Mesendoderm (in vitro differentiated cells): ENCODE measurements at regions not wholly inside any gene's neighbourhood (a gene's known extent, or its start where the extent isn't known, plus 50 kb on each side); places are given as distances from the start of the nearest gene placed in this dataset.

ENCODE experiments used
- DNase-seq: peaks from one replicate; pipeline ENCODE4 v3.0.0; 2013
- H2AK5ac ChIP-seq: 2 replicates; pipeline ENCODE4 v1.6.1; 2013; ENCODE audit warnings: low read length, inconsistent platforms
- H2BK120ac ChIP-seq: 2 replicates; pipeline ENCODE4 v1.6.1; 2013; ENCODE audit warnings: low read depth, mild to moderate bottlenecking, low read length, moderate library complexity, mixed read lengths
- H2BK15ac ChIP-seq: replicated peaks from 2 replicates; pipeline ENCODE4 v1.6.1; 2013; ENCODE audit warnings: low read depth, mild to moderate bottlenecking, moderate library complexity
- H2BK5ac ChIP-seq: 2 replicates; pipeline ENCODE4 v1.6.1; 2013; ENCODE audit warnings: low read length, inconsistent platforms
- H3K18ac ChIP-seq: 2 replicates; pipeline ENCODE4 v1.6.1; 2013; ENCODE audit warnings: mild to moderate bottlenecking, low read length, mixed read lengths
- H3K23ac ChIP-seq: one replicate; pipeline ENCODE4 v1.6.1; 2013; ENCODE audit warnings: low read length
- H3K27ac ChIP-seq: 2 replicates; pipeline ENCODE4 v1.5.1; 2013; ENCODE audit warnings: low read depth, mild to moderate bottlenecking, inconsistent platforms, low read length, moderate library complexity
- H3K27me3 ChIP-seq: 2 replicates; pipeline ENCODE4 v1.6.1; 2013; ENCODE audit warnings: low read length, control low read depth, mild to moderate bottlenecking, inconsistent platforms; ENCODE audit not compliant: insufficient read depth, poor library complexity
- H3K36me3 ChIP-seq: 2 replicates; pipeline ENCODE4 v1.6.1; 2013; ENCODE audit warnings: low read length, inconsistent platforms; ENCODE audit not compliant: control insufficient read depth, insufficient read depth
- H3K4ac ChIP-seq: one replicate; pipeline ENCODE4 v1.6.1; 2013; ENCODE audit warnings: low read depth, mild to moderate bottlenecking, low read length, moderate library complexity
- H3K4me1 ChIP-seq: 2 replicates; pipeline ENCODE4 v1.6.1; 2013; ENCODE audit warnings: low read depth, low read length, inconsistent platforms; ENCODE audit not compliant: control insufficient read depth
- H3K4me2 ChIP-seq: 2 replicates; pipeline ENCODE4 v1.6.1; 2013; ENCODE audit warnings: low read length
- H3K4me3 ChIP-seq: 2 replicates; pipeline ENCODE4 v1.5.1; 2013; ENCODE audit warnings: mild to moderate bottlenecking, low read length
- H3K56ac ChIP-seq: one replicate; pipeline ENCODE4 v1.6.1; 2013; ENCODE audit warnings: low read length
- H3K79me1 ChIP-seq: 2 replicates; pipeline ENCODE4 v1.6.1; 2013; ENCODE audit warnings: low read length, inconsistent platforms
- H3K79me2 ChIP-seq: 2 replicates; pipeline ENCODE4 v1.6.1; 2013; ENCODE audit warnings: mild to moderate bottlenecking, low read length; ENCODE audit not compliant: control insufficient read depth, insufficient read depth
- H3K9ac ChIP-seq: 2 replicates; pipeline ENCODE4 v1.6.1; 2013; ENCODE audit warnings: low read length, inconsistent platforms
- H4K5ac ChIP-seq: one replicate; pipeline ENCODE4 v1.6.1; 2013; ENCODE audit warnings: low read length
- H4K8ac ChIP-seq: one replicate; pipeline ENCODE4 v1.6.1; 2013; ENCODE audit warnings: low read depth, mild to moderate bottlenecking, control low read depth, low read length, moderate library complexity
- WGBS: extraction: QIAGEN DNeasy Blood & Tissue Kit; methylation state at CpG from one replicate; pipeline ENCODE4 v1.1.7; 2013; ENCODE audit warnings: low lambda C conversion rate, missing lambda C conversion rate; ENCODE audit not compliant: insufficient coverage; ENCODE audit errors: extremely low coverage; 5-methylcytosine and 5-hydroxymethylcytosine counted together

- Histone ChIP-seq H3K27ac (no peak overlapping the region), H2BK15ac (no peak overlapping the region), H2AK5ac (no peak overlapping the region), H3K4ac (no peak overlapping the region), H3K4me1 (no peaks in the 10 kb centered on the region), H3K36me3 (no peaks in the 10 kb centered on the region), H3K4me2 (no peak overlapping the region), H3K23ac (no peak overlapping the region), H4K5ac (no peak overlapping the region), H4K8ac (no peak overlapping the region), H3K27me3 (no peaks in the 10 kb centered on the region), H2BK120ac (no peak overlapping the region), H3K56ac (no peak overlapping the region), H3K18ac (no peak overlapping the region), H3K79me1 (no peaks in the 10 kb centered on the region), H3K4me3 (no peak overlapping the region), H3K9ac (no peak overlapping the region), H2BK5ac (no peak overlapping the region), H3K79me2 (no peaks in the 10 kb centered on the region)
- no CpG with 5 or more reads among the region's 8 CpGs for WGBS
- no peak for DNase-seq
Observed at GRCh38 chr13:73397496-73398305, 338.9 kb downstream of the KLF5 start.

- Histone ChIP-seq H2BK120ac (no peak overlapping the region), H3K79me1 (no peaks in the 10 kb centered on the region), H3K4me2 (no peak overlapping the region), H4K8ac (no peak overlapping the region), H3K4me1 (no peaks in the 10 kb centered on the region), H3K79me2 (no peaks in the 10 kb centered on the region), H3K9ac (no peak overlapping the region), H3K4ac (no peak overlapping the region), H4K5ac (no peak overlapping the region), H3K4me3 (no peak overlapping the region), H3K56ac (no peak overlapping the region), H2BK5ac (no peak overlapping the region), H3K36me3 (no peaks in the 10 kb centered on the region), H3K27me3 (no peaks in the 10 kb centered on the region), H3K18ac (no peak overlapping the region), H3K27ac (no peak overlapping the region), H2BK15ac (no peak overlapping the region), H2AK5ac (no peak overlapping the region), H3K23ac (no peak overlapping the region)
- DNase-seq: no peak
Observed at GRCh38 chr13:73394066-73394465, 335.3 kb downstream of the KLF5 start.

GRCh38 chr13:73390100-73390499 is 331.3 kb downstream of the KLF5 start:
- Histone ChIP-seq H3K23ac (no peak overlapping the region), H4K5ac (no peak overlapping the region), H2AK5ac (no peak overlapping the region), H3K79me1 (no peaks in the 10 kb centered on the region), H3K18ac (no peak overlapping the region), H3K27me3 (no peaks in the 10 kb centered on the region), H3K4me1 (no peaks in the 10 kb centered on the region), H3K4me3 (no peak overlapping the region), H3K27ac (no peak overlapping the region), H2BK5ac (no peak overlapping the region), H3K56ac (no peak overlapping the region), H3K4ac (no peak overlapping the region), H3K79me2 (no peaks in the 10 kb centered on the region), H3K36me3 (no peaks in the 10 kb centered on the region), H2BK120ac (no peak overlapping the region), H3K4me2 (no peak overlapping the region), H4K8ac (no peak overlapping the region), H2BK15ac (no peak overlapping the region), H3K9ac (no peak overlapping the region)
- DNase-seq: no peak
- no CpG with 5 or more reads among the region's 2 CpGs for WGBS

- no peak overlapping the region for H3K56ac ChIP-seq
- no peak for DNase-seq
- H2BK5ac ChIP-seq: no peak overlapping the region
- H3K4me1 ChIP-seq: no peaks in the 10 kb centered on the region
- no peaks in the 10 kb centered on the region for H3K79me2 ChIP-seq
- no peaks in the 10 kb centered on the region for H3K79me1 ChIP-seq
- H3K4me3 ChIP-seq: no peak overlapping the region
- no peak overlapping the region for H2AK5ac ChIP-seq
- no peak overlapping the region for H3K4ac ChIP-seq
- no peak overlapping the region for H2BK15ac ChIP-seq
- no peak overlapping the region for H3K4me2 ChIP-seq
- H3K27me3 ChIP-seq: no peaks in the 10 kb centered on the region
- no peak overlapping the region for H3K23ac ChIP-seq
- no peak overlapping the region for H3K27ac ChIP-seq
- H4K8ac ChIP-seq: no peak overlapping the region
- H4K5ac ChIP-seq: no peak overlapping the region
- no peak overlapping the region for H3K18ac ChIP-seq
- no peak overlapping the region for H3K9ac ChIP-seq
- no peaks in the 10 kb centered on the region for H3K36me3 ChIP-seq
- no peak overlapping the region for H2BK120ac ChIP-seq
Observed at GRCh38 chr13:73388586-73388985, 329.8 kb downstream of the KLF5 start.

- Histone ChIP-seq H4K8ac (no peak overlapping the region), H3K4me3 (no peak overlapping the region), H3K18ac (no peak overlapping the region), H3K27me3 (no peaks in the 10 kb centered on the region), H3K79me2 (no peaks in the 10 kb centered on the region), H4K5ac (no peak overlapping the region), H3K4ac (no peak overlapping the region), H3K4me2 (no peak overlapping the region), H3K36me3 (no peaks in the 10 kb centered on the region), H3K9ac (no peak overlapping the region), H2BK15ac (no peak overlapping the region), H3K79me1 (no peaks in the 10 kb centered on the region), H3K23ac (no peak overlapping the region), H2AK5ac (no peak overlapping the region), H3K4me1 (no peaks in the 10 kb centered on the region), H3K56ac (no peak overlapping the region), H2BK5ac (no peak overlapping the region), H3K27ac (no peak overlapping the region), H2BK120ac (no peak overlapping the region)
- WGBS: no CpG with 5 or more reads among the region's 6 CpGs
- DNase-seq: no peak
Observed at GRCh38 chr13:73387318-73387717, 328.5 kb downstream of the KLF5 start.

GRCh38 chr13:73385848-73386247 is 327.0 kb downstream of the KLF5 start:
- Histone ChIP-seq H4K5ac (no peak overlapping the region), H3K4me3 (no peak overlapping the region)
- no peak for DNase-seq

More at GRCh38 chr13:73385848-73386247, 327.0 kb downstream of the KLF5 start:
- no peak overlapping the region for H2BK120ac ChIP-seq
- H2BK5ac ChIP-seq: no peak overlapping the region
- H2AK5ac ChIP-seq: no peak overlapping the region
- no peak overlapping the region for H3K4me2 ChIP-seq
- no peak overlapping the region for H3K23ac ChIP-seq
- H3K9ac ChIP-seq: no peak overlapping the region
- H3K79me1 ChIP-seq: no peaks in the 10 kb centered on the region
- H3K4me1 ChIP-seq: no peaks in the 10 kb centered on the region
- H3K27ac ChIP-seq: no peak overlapping the region
- no peaks in the 10 kb centered on the region for H3K27me3 ChIP-seq
- H3K56ac ChIP-seq: no peak overlapping the region
- H4K8ac ChIP-seq: no peak overlapping the region
- H3K18ac ChIP-seq: no peak overlapping the region
- no peak overlapping the region for H3K4ac ChIP-seq
- H3K36me3 ChIP-seq: no peaks in the 10 kb centered on the region
- H2BK15ac ChIP-seq: no peak overlapping the region
- H3K79me2 ChIP-seq: no peaks in the 10 kb centered on the region
